H1 (cell line): ENCODE measurements at regions not wholly inside any gene's neighbourhood (a gene's known extent, or its start where the extent isn't known, plus 50 kb on each side); places are given as distances from the start of the nearest gene placed in this dataset.

ENCODE experiments used
- CTCF ChIA-PET: fragments of 300-600 bp; sonication (Branson Sonifier 250); formaldehyde crosslinking; loops from one replicate; lab custom pipeline; 2021; ENCODE audit not compliant: partially characterized antibody; lab: Charles Lee
- POLR2A ChIA-PET: fragments of 300-600 bp; sonication (Branson Sonifier 250); formaldehyde crosslinking; loops from one replicate; lab custom pipeline; 2021; ENCODE audit warnings: inconsistent platforms; ENCODE audit not compliant: partially characterized antibody; lab: Charles Lee
- DNase-seq, 2 experiments: peaks; one replicate each; pipeline versions ENCODE4 v3.0.0 to v3.0.0-alpha.2; 2010 to 2022; ENCODE audit warnings: low spot score in 2 of 2, low read depth in 1 of 2, mixed read lengths in 1 of 2
- FAIRE-seq: peaks from 2 replicates; lab custom pipeline; 2011; peaks lifted over from hg19 to GRCh38; lab: Jason Lieb, UNC
- H2AFZ ChIP-seq: 2 replicates; pipeline ENCODE4 v1.8.1; 2012; ENCODE audit warnings: low read length, inconsistent platforms
- H2AK5ac ChIP-seq: 2 replicates; pipeline ENCODE4 v1.6.1; 2013; ENCODE audit warnings: low read depth, low read length
- H2BK120ac ChIP-seq: replicated peaks from 2 replicates; pipeline ENCODE3; 2013; ENCODE audit warnings: low read depth, low read length, inconsistent platforms
- H2BK12ac ChIP-seq: 2 replicates; pipeline ENCODE4 v1.6.1; 2013; ENCODE audit warnings: low read depth, low read length
- H2BK15ac ChIP-seq: 2 replicates; pipeline ENCODE4 v1.6.1; 2013; ENCODE audit warnings: low read length
- H2BK20ac ChIP-seq: 2 replicates; pipeline ENCODE4 v1.6.1; 2013; ENCODE audit warnings: low read length
- H2BK5ac ChIP-seq: 2 replicates; pipeline ENCODE4 v1.6.1; 2013; ENCODE audit warnings: low read depth, low read length
- H3K14ac ChIP-seq: 2 replicates; pipeline ENCODE4 v1.6.1; 2013; ENCODE audit warnings: inconsistent platforms; ENCODE audit not compliant: insufficient read length
- H3K18ac ChIP-seq: 2 replicates; pipeline ENCODE4 v1.6.1; 2013; ENCODE audit warnings: low read length; ENCODE audit errors: extremely low read depth
- H3K23ac ChIP-seq: 2 replicates; pipeline ENCODE4 v1.6.1; 2013; ENCODE audit warnings: inconsistent platforms; ENCODE audit not compliant: insufficient read length
- H3K23me2 ChIP-seq: 2 replicates; pipeline ENCODE4 v1.6.1; 2013; ENCODE audit warnings: low read depth, low read length
- H3K27ac ChIP-seq: 2 replicates; pipeline ENCODE4 v1.6.1; 2011; ENCODE audit warnings: low read depth, low read length, inconsistent platforms
- H3K27me3 ChIP-seq, 4 experiments: replicated peaks in 1 of 4; 1 replicate in 1 of 4; 2 replicates in 3 of 4; pipeline versions ENCODE4 v1.6.1 to v1.8.1; 2011 to 2013; ENCODE audit warnings: low read length in 3 of 4, mild to moderate bottlenecking in 3 of 4, inconsistent platforms in 2 of 4, mixed read lengths in 2 of 4, moderate library complexity in 1 of 4; ENCODE audit not compliant: control insufficient read depth in 3 of 4, insufficient read depth in 3 of 4; ENCODE audit errors: extremely low read depth in 1 of 4
- H3K36me3 ChIP-seq, 4 experiments: 2 replicates each; pipeline versions ENCODE4 v1.6.1 to v1.8.1; 2011 to 2013; ENCODE audit warnings: mild to moderate bottlenecking in 4 of 4, low read length in 3 of 4, moderate library complexity in 2 of 4, control low read depth in 1 of 4, inconsistent platforms in 1 of 4; ENCODE audit not compliant: insufficient read depth in 4 of 4, control insufficient read depth in 2 of 4
- H3K4ac ChIP-seq: replicated peaks from 2 replicates; pipeline ENCODE3; 2013; ENCODE audit warnings: low read length, low read depth, mixed read lengths, inconsistent platforms; ENCODE audit not compliant: insufficient read length
- H3K4me1 ChIP-seq, 4 experiments: replicated peaks in 1 of 4; 1 replicate in 1 of 4; 2 replicates in 3 of 4; pipeline versions ENCODE4 v1.6.1 to v1.8.1; 2011 to 2013; ENCODE audit warnings: low read length in 3 of 4, inconsistent platforms in 2 of 4, mixed read lengths in 1 of 4; ENCODE audit not compliant: insufficient read depth in 4 of 4, control insufficient read depth in 3 of 4
- H3K4me2 ChIP-seq, 2 experiments: 2 replicates each; pipeline versions ENCODE4 v1.6.1 to v1.8.1; 2011 to 2013; ENCODE audit warnings: low read depth in 2 of 2, low read length in 2 of 2, control low read depth in 1 of 2, inconsistent platforms in 1 of 2, mild to moderate bottlenecking in 1 of 2; ENCODE audit not compliant: insufficient read depth in 1 of 2
- H3K4me3 ChIP-seq, 4 experiments: fragments of 200-600, 300-600 bp in 1 of 4; sonication (generic), shearing (Covaris generic), sonication (Bioruptor Twin) in 1 of 4; 2 replicates each; pipeline versions ENCODE4 v1.5.1 to v1.8.1; 2011 to 2016; ENCODE audit warnings: low read length in 4 of 4, low read depth in 3 of 4, control low read depth in 2 of 4, inconsistent platforms in 2 of 4, mild to moderate bottlenecking in 2 of 4, mixed read lengths in 1 of 4, moderate library complexity in 1 of 4; ENCODE audit not compliant: insufficient read depth in 2 of 4; ENCODE audit errors: extremely low read depth in 1 of 4
- H3K56ac ChIP-seq: replicated peaks from 2 replicates; pipeline ENCODE3; 2013; ENCODE audit warnings: low read depth, mild to moderate bottlenecking, mixed read lengths, low read length, inconsistent platforms; ENCODE audit not compliant: insufficient read length
- H3K79me1 ChIP-seq: 2 replicates; pipeline ENCODE4 v1.6.1; 2013; ENCODE audit warnings: low read depth, low read length, control low read depth
- H3K79me2 ChIP-seq, 2 experiments: 2 replicates each; pipeline versions ENCODE4 v1.6.1 to v1.8.1; 2012 to 2013; ENCODE audit warnings: low read length in 2 of 2, mild to moderate bottlenecking in 2 of 2, inconsistent platforms in 1 of 2; ENCODE audit not compliant: insufficient read depth in 2 of 2, control insufficient read depth in 1 of 2
- H3K9ac ChIP-seq, 4 experiments: replicated peaks in 1 of 4; 1 replicate in 1 of 4; 2 replicates in 3 of 4; pipeline versions ENCODE4 v1.6.1 to v1.8.1; 2011 to 2013; ENCODE audit warnings: low read depth in 3 of 4, low read length in 3 of 4, control low read depth in 2 of 4, mild to moderate bottlenecking in 2 of 4, moderate library complexity in 2 of 4, inconsistent platforms in 1 of 4; ENCODE audit errors: extremely low read depth in 1 of 4
- H3K9me3 ChIP-seq, 2 experiments: 2 replicates each; pipeline versions ENCODE4 v1.6.1 to v1.8.1; 2012 to 2013; ENCODE audit warnings: mild to moderate bottlenecking in 2 of 2, moderate library complexity in 2 of 2, control low read depth in 1 of 2, inconsistent platforms in 1 of 2, low read depth in 1 of 2, low read length in 1 of 2, mixed read lengths in 1 of 2; ENCODE audit not compliant: insufficient read depth in 2 of 2
- H4K20me1 ChIP-seq, 2 experiments: replicated peaks in 1 of 2; 2 replicates each; pipeline versions ENCODE3 to v1.8.1; 2011 to 2013; ENCODE audit warnings: inconsistent platforms in 2 of 2, low read length in 2 of 2, mild to moderate bottlenecking in 1 of 2; ENCODE audit not compliant: insufficient read depth in 2 of 2, control insufficient read depth in 1 of 2
- H4K5ac ChIP-seq: 2 replicates; pipeline ENCODE4 v1.6.1; 2013; ENCODE audit warnings: low read length, low read depth, mixed read lengths, inconsistent platforms; ENCODE audit not compliant: insufficient read length
- H4K8ac ChIP-seq: 2 replicates; pipeline ENCODE4 v1.8.0; 2013; ENCODE audit warnings: mild to moderate bottlenecking, moderate library complexity, low read length, inconsistent platforms; ENCODE audit not compliant: insufficient read depth; ENCODE audit errors: extremely low read depth
- H4K91ac ChIP-seq: replicated peaks from 2 replicates; pipeline ENCODE3; 2013; ENCODE audit warnings: low read length, mixed read lengths, inconsistent platforms; ENCODE audit not compliant: insufficient read length
- ASH2L ChIP-seq: fragments of 200-600, 300-600 bp; sonication (generic); IDR thresholded peaks from one replicate; pipeline ENCODE4 v1.7.1; 2017; ENCODE audit warnings: low read length
- CEBPB ChIP-seq: IDR thresholded peaks from 2 replicates; pipeline ENCODE4 v1.6.1; 2012; ENCODE audit warnings: low read depth, low read length
- CHD2 ChIP-seq: IDR thresholded peaks from 2 replicates; pipeline ENCODE4 v1.6.1; 2012; ENCODE audit warnings: low read length, improper control_type of control experiment
- CREB1 ChIP-seq: IDR thresholded peaks from 2 replicates; pipeline ENCODE4 v1.6.1; 2012; ENCODE audit warnings: inconsistent platforms
- CTBP2 ChIP-seq: IDR thresholded peaks from 2 replicates; pipeline ENCODE4 v1.7.0; 2011; ENCODE audit warnings: borderline replicate concordance, mild to moderate bottlenecking, moderate library complexity, mixed read lengths, low read length; ENCODE audit not compliant: insufficient read depth, insufficient read length
- GABPA ChIP-seq: IDR thresholded peaks from 2 replicates; pipeline ENCODE4 v1.6.1; 2011; ENCODE audit warnings: mild to moderate bottlenecking, low read length, moderate library complexity, borderline replicate concordance; ENCODE audit not compliant: insufficient read depth
- KDM1A ChIP-seq: fragments of 200-600, 300-600 bp; sonication (generic); IDR thresholded peaks from 2 replicates; pipeline ENCODE4 v1.7.1; 2016; ENCODE audit warnings: mild to moderate bottlenecking, low read length, borderline replicate concordance
- KDM5A ChIP-seq: fragments of 200-600 bp; IDR thresholded peaks from 2 replicates; pipeline ENCODE4 v1.7.1; 2012; ENCODE audit warnings: mild to moderate bottlenecking, low read length, inconsistent platforms, mixed read lengths
- RFX5 ChIP-seq: IDR thresholded peaks from 2 replicates; pipeline ENCODE4 v1.6.1; 2011; ENCODE audit warnings: low read depth, low read length, improper control_type of control experiment, borderline replicate concordance
- USF2 ChIP-seq: IDR thresholded peaks from 2 replicates; pipeline ENCODE4 v1.6.1; 2011; ENCODE audit warnings: low read length, improper control_type of control experiment
- ZNF274 ChIP-seq: IDR thresholded peaks from 2 replicates; pipeline ENCODE4 v1.7.0; 2012; ENCODE audit warnings: low read length, borderline replicate concordance; ENCODE audit errors: extremely low read depth
- WGBS, 2 experiments: shearing (Covaris generic) in 1 of 2; methylation state at CpG; one replicate each; pipeline versions ENCODE4 v1.1.6 to v1.1.7; 2013 to 2015; ENCODE audit warnings: low lambda C conversion rate in 2 of 2, mixed read lengths in 2 of 2, inconsistent platforms in 1 of 2, low coverage in 1 of 2, missing lambda C conversion rate in 1 of 2; ENCODE audit not compliant: insufficient replicate concordance in 2 of 2, insufficient coverage in 1 of 2, insufficient read length in 1 of 2; ENCODE audit errors: extremely low coverage in 1 of 2, missing lambda C conversion rate in 1 of 2; 5-methylcytosine and 5-hydroxymethylcytosine counted together
- TF ChIP-seq, protein P1 (sequence below): IDR thresholded peaks from 2 replicates; pipeline ENCODE4 v1.6.1; 2012; ENCODE audit warnings: inconsistent platforms

DNA sequence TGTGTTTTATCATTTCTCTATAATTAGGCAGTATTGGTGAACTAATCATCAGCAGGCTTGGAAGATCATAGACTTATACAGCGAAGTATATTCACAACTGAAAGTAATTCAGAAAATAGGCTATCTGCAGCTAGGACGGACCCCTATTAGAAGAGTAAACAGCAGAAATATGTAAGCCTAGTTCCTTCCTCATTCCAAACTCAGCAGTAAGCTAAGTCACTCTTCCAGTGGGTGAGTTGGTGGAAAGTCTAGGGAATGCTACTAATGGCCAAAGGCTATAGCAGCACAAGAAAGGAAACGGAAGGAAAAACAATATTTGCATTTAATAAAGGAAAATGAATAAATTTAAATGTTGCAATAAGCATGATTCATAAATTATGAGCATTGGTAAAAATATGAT, 918.1 kb upstream of the TMPRSS15 start:
- ChIA-PET POLR2A (no interaction called here), CTCF (interaction anchor here (0.6 to 0.7 kb wide), 2 partner anchors 11 to 1548 kb away, joined by 3 read pairs; no protein-coding TSS in a partner anchor)
- H3K56ac ChIP-seq: no peak overlapping the region
- H3K4me3 ChIP-seq: no peak overlapping the region
- no peak overlapping the region for H2BK120ac ChIP-seq
- FAIRE-seq: no peak
- no peak overlapping the region for H4K5ac ChIP-seq
- H3K18ac ChIP-seq: no peak overlapping the region
- DNase-seq: no peak
- H4K91ac ChIP-seq: no peak overlapping the region
- H3K9me3 ChIP-seq: peaks cover 6 to 7% of the 10 kb centered on the region in 2 experiments
- WGBS, 2 experiments: 90% methylated on average over 3 of the region's 3 CpGs; no CpG with 5 or more reads in 1 of the 2 experiments
- no peak overlapping the region for H2AFZ ChIP-seq
- no peaks in the 10 kb centered on the region for H3K4me1 ChIP-seq
- H3K23me2 ChIP-seq: no peaks in the 10 kb centered on the region
- no peak overlapping the region for H2BK12ac ChIP-seq
- H3K79me1 ChIP-seq: no peaks in the 10 kb centered on the region
- no peaks in the 10 kb centered on the region for H3K27me3 ChIP-seq
- H3K4me2 ChIP-seq: no peak overlapping the region
- H3K14ac ChIP-seq: no peak overlapping the region
- H3K36me3 ChIP-seq: no peaks in the 10 kb centered on the region; a peak in 1 of 8 replicates
- H3K27ac ChIP-seq: no peak overlapping the region
- H2BK20ac ChIP-seq: no peak overlapping the region
- no peak overlapping the region for H4K8ac ChIP-seq
- no peak overlapping the region for H3K23ac ChIP-seq
- H3K9ac ChIP-seq: no peak overlapping the region
- H3K79me2 ChIP-seq: no peaks in the 10 kb centered on the region
- H2AK5ac ChIP-seq: no peak overlapping the region
- no peak overlapping the region for H3K4ac ChIP-seq
- no peak overlapping the region for H2BK5ac ChIP-seq
- no peak overlapping the region for H2BK15ac ChIP-seq
- no peaks in the 10 kb centered on the region for H4K20me1 ChIP-seq
- no peak for TF ChIP-seq CHD2
- no peak for TF ChIP-seq GABPA
- TF ChIP-seq CTBP2: no peak
- no peak for TF ChIP-seq CEBPB
- no peak for TF ChIP-seq CREB1
- TF ChIP-seq USF2: no peak
- TF ChIP-seq RFX5: no peak
- TF ChIP-seq, protein P1, sequence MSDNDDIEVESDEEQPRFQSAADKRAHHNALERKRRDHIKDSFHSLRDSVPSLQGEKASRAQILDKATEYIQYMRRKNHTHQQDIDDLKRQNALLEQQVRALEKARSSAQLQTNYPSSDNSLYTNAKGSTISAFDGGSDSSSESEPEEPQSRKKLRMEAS: no peak
- no peak for TF ChIP-seq KDM1A
- no peak for TF ChIP-seq ZNF274
- TF ChIP-seq ASH2L: no peak
- TF ChIP-seq KDM5A: no peak
